VCaP (cell line): ENCODE measurements at regions not wholly inside any gene's neighbourhood (a gene's known extent, or its start where the extent isn't known, plus 50 kb on each side); places are given as distances from the start of the nearest gene placed in this dataset.

Experiments used
- H3K27ac ChIP-seq: fragments of 450-650 bp; 2 replicates; pipeline ENCODE4 v1.5.1; 2017
- TF ChIP-seq, protein P1 (sequence below): fragments of 450-650 bp; conservative IDR thresholded peaks from 2 replicates; pipeline ENCODE4 v1.5.1; 2017; ENCODE audit warnings: mild to moderate bottlenecking, moderate library complexity

GRCh38 chr4:3715855-3716630, 50.1 kb upstream of the ADRA2C start:
- no peak overlapping the region for H3K27ac ChIP-seq
- TF ChIP-seq, protein P1, sequence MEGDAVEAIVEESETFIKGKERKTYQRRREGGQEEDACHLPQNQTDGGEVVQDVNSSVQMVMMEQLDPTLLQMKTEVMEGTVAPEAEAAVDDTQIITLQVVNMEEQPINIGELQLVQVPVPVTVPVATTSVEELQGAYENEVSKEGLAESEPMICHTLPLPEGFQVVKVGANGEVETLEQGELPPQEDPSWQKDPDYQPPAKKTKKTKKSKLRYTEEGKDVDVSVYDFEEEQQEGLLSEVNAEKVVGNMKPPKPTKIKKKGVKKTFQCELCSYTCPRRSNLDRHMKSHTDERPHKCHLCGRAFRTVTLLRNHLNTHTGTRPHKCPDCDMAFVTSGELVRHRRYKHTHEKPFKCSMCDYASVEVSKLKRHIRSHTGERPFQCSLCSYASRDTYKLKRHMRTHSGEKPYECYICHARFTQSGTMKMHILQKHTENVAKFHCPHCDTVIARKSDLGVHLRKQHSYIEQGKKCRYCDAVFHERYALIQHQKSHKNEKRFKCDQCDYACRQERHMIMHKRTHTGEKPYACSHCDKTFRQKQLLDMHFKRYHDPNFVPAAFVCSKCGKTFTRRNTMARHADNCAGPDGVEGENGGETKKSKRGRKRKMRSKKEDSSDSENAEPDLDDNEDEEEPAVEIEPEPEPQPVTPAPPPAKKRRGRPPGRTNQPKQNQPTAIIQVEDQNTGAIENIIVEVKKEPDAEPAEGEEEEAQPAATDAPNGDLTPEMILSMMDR, result no peak

DNA sequence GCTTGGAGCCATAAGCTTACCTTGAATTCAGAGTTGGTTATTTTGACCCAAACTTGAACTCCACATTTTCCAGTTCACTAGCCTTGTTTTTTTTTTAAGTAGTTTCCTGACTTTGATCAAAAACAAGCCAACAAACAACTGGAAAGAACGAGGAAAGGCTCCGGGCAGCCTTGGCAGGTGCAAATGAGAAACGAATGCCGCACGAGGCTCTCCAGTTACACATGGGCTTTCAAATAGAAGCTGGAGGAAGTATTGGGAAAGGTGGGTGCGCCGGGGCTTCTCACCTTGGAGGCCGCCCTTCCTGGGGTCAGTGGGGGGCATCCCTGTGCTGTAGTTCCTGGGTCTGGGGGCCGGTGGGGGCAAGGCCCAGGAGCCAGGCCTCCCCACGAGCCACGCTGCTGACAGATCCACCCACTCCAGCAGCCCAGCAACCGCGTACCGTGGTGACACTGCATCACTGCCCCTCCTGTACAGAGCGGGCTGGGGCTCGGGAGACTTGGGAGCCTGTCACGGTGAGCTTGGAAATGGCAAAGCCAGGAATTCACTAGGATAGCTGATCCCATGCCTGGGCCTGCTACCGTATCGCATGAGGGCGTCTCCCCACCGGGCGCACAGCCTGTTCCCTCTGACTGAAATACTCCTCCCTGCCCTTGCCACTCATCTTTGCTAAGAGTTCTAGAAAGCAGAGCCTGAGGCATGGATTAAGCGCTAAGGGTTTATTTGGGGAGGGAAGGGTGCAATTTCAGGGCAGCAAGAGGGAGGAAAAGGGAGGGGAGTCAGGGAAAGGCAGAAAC, 50.9 kb upstream of the ADRA2C start:
- TF ChIP-seq, protein P1, result no peak
- H3K27ac ChIP-seq, result no peak overlapping the region

DNA sequence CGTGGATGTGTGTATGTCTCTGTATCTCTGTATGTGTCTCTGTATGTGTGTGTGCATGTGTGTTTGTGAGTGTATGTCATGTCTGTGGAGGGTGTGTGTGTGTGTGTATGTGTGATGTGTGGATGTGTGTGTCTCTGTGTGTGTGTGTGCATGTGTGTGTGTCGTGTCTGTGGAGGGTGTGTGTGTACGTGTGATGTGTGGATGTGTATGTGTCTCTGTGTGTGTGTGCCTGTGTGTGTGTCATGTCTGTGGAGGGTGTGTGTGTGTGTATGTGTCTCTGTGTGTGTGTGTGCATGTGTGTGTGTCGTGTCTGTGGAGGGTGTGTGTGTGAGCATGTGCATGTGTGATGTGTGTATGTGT, 51.6 kb upstream of the ADRA2C start:
- TF ChIP-seq, protein P1, result no peak
- H3K27ac ChIP-seq, result no peak overlapping the region

GRCh38 chr4:3713817-3714641, 52.2 kb upstream of the ADRA2C start:
- TF ChIP-seq, protein P1, result no peak
- no peak overlapping the region for H3K27ac ChIP-seq

DNA sequence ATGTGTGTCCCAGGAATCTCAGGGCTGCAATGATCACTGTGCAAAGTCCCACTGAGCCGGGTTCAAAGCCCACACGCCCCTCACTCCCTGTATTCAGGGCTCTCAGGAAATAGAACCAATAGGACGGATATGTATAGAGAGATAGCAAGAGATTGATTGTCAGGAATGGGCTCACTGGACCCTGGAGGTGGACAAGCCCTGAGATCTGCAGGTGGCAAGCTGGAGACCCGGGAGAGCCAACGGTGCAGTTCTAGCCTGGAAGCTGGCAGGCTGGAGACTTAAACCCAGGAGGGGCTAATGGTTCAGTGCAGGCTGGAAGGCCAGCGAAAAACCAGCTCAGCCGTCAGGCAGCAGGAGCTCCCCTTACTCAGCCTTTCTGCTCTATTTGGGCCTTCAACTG, 52.8 kb upstream of the ADRA2C start:
- no peak overlapping the region for H3K27ac ChIP-seq
- TF ChIP-seq, protein P1, result no peak

- no peak overlapping the region for H3K27ac ChIP-seq
- TF ChIP-seq, protein P1, result no peak
Measured at GRCh38 chr4:3712936-3713335, 53.2 kb upstream of the ADRA2C start.
